Loucy (cell line): ENCODE measurements at regions not wholly inside any gene's neighbourhood (a gene's known extent, or its start where the extent isn't known, plus 50 kb on each side); places are given as distances from the start of the nearest gene placed in this dataset.

Source experiments
- CTCF ChIP-seq: fragments of 200-600 bp; sonication (generic); conservative IDR thresholded peaks from 2 replicates; pipeline ENCODE4 v1.5.1; 2014; ENCODE audit warnings: mild to moderate bottlenecking, antibody characterized with exemption, low read length
- EZH2phosphoT487 ChIP-seq: fragments of 200-600 bp; IDR thresholded peaks from 2 replicates; pipeline ENCODE4 v1.6.1; 2018; ENCODE audit warnings: antibody characterized with exemption, mild to moderate bottlenecking, moderate library complexity, borderline replicate concordance

GRCh38 chr1:5500541-5500940 lies 491.7 kb downstream of the NPHP4 start:
- TF ChIP-seq CTCF (no peak), EZH2phosphoT487 (no peak)
